Osteoblast (primary cell): ENCODE measurements at regions not wholly inside any gene's neighbourhood (a gene's known extent, or its start where the extent isn't known, plus 50 kb on each side); places are given as distances from the start of the nearest gene placed in this dataset.
A peak's percentile ranks its signal among the peaks of the same experiment; 100 is the strongest.

ENCODE experiments used
- DNase-seq: peaks from one replicate; pipeline ENCODE4 v3.0.0; 2011; ENCODE audit warnings: low spot score, mixed read lengths; ENCODE audit not compliant: insufficient read length; ENCODE audit errors: missing footprints
- H2AFZ ChIP-seq: 2 replicates; pipeline ENCODE4 v1.6.0; 2011; ENCODE audit warnings: mild to moderate bottlenecking, low read length
- H3K27ac ChIP-seq: 2 replicates; pipeline ENCODE4 v1.5.1; 2011; ENCODE audit warnings: mild to moderate bottlenecking, low read depth, low read length, moderate library complexity
- H3K27me3 ChIP-seq: 2 replicates; pipeline ENCODE4 v1.6.0; 2012; ENCODE audit warnings: mild to moderate bottlenecking, control low read depth, inconsistent platforms, low read length, moderate library complexity; ENCODE audit not compliant: insufficient read depth
- H3K36me3 ChIP-seq: 2 replicates; pipeline ENCODE4 v1.5.1; 2011; ENCODE audit warnings: mild to moderate bottlenecking, low read length, control low read depth, moderate library complexity; ENCODE audit not compliant: insufficient read depth
- H3K4me1 ChIP-seq: 2 replicates; pipeline ENCODE4 v1.5.1; 2011; ENCODE audit warnings: mild to moderate bottlenecking, low read length, control low read depth, moderate library complexity; ENCODE audit not compliant: insufficient read depth
- H3K4me2 ChIP-seq: 2 replicates; pipeline ENCODE4 v1.6.0; 2011; ENCODE audit warnings: mild to moderate bottlenecking, low read length; ENCODE audit not compliant: insufficient read depth
- H3K4me3 ChIP-seq: fragments of 200-600 bp; sonication (generic); 3 replicates; pipeline ENCODE4 v1.5.1; 2012; ENCODE audit warnings: mild to moderate bottlenecking, low read length, inconsistent platforms; ENCODE audit not compliant: insufficient read depth
- H3K79me2 ChIP-seq: 2 replicates; pipeline ENCODE4 v1.6.0; 2012; ENCODE audit warnings: mild to moderate bottlenecking, low read length, control low read depth, inconsistent platforms; ENCODE audit not compliant: insufficient read depth
- H3K9me3 ChIP-seq: 2 replicates; pipeline ENCODE4 v1.5.1; 2011; ENCODE audit warnings: low read depth, low read length, control low read depth
- H4K20me1 ChIP-seq: 2 replicates; pipeline ENCODE4 v1.6.0; 2012; ENCODE audit warnings: mild to moderate bottlenecking, low read length, control low read depth; ENCODE audit not compliant: insufficient read depth
- CTCF ChIP-seq: IDR thresholded peaks from 2 replicates; pipeline ENCODE4 v1.5.1; 2011; ENCODE audit warnings: mild to moderate bottlenecking, low read depth, low read length, moderate library complexity; ENCODE audit errors: extremely low read depth

- no peaks in the 10 kb centered on the region for H3K36me3 ChIP-seq
- H3K9me3 ChIP-seq, result peaks cover under 1% of the 10 kb centered on the region
- no peaks in the 10 kb centered on the region for H3K27me3 ChIP-seq
- no peak overlapping the region for H3K4me2 ChIP-seq
- no peaks in the 10 kb centered on the region for H3K79me2 ChIP-seq
- H3K4me3 ChIP-seq, result no peak overlapping the region
- H3K4me1 ChIP-seq, result no peaks in the 10 kb centered on the region
- no peaks in the 10 kb centered on the region for H4K20me1 ChIP-seq
- no peak for DNase-seq
- H3K27ac ChIP-seq, result no peak overlapping the region
- TF ChIP-seq CTCF, result no peak
- no peak overlapping the region for H2AFZ ChIP-seq
These were observed 266.4 kb downstream of the RPS29 start for GRCh38 chr14:49319810-49320209.

- no peak for TF ChIP-seq CTCF
- Histone ChIP-seq H3K4me2 (no peak overlapping the region), H3K9me3 (no peaks in the 10 kb centered on the region), H3K36me3 (no peaks in the 10 kb centered on the region), H2AFZ (no peak overlapping the region), H3K4me3 (no peak overlapping the region), H4K20me1 (no peaks in the 10 kb centered on the region), H3K4me1 (no peaks in the 10 kb centered on the region), H3K79me2 (no peaks in the 10 kb centered on the region), H3K27me3 (no peaks in the 10 kb centered on the region), H3K27ac (no peak overlapping the region)
- peak; percentile 51 for DNase-seq
These were observed 270.6 kb downstream of the RPS29 start for GRCh38 chr14:49315570-49315969.

- no peak overlapping the region for H3K27ac ChIP-seq
- no peaks in the 10 kb centered on the region for H3K36me3 ChIP-seq
- no peaks in the 10 kb centered on the region for H3K4me1 ChIP-seq
- H3K4me3 ChIP-seq, result no peak overlapping the region
- H3K27me3 ChIP-seq, result no peaks in the 10 kb centered on the region
- H3K4me2 ChIP-seq, result no peak overlapping the region
- H2AFZ ChIP-seq, result no peak overlapping the region
- TF ChIP-seq CTCF, result no peak
- DNase-seq, result no peak
- no peaks in the 10 kb centered on the region for H4K20me1 ChIP-seq
- H3K79me2 ChIP-seq, result no peaks in the 10 kb centered on the region
- no peaks in the 10 kb centered on the region for H3K9me3 ChIP-seq
These were observed 271.4 kb downstream of the RPS29 start for GRCh38 chr14:49314737-49315136.

GRCh38 chr14:49313108-49313507 is 273.1 kb downstream of the RPS29 start:
- Histone ChIP-seq H3K27me3 (no peaks in the 10 kb centered on the region), H3K4me3 (no peak overlapping the region), H3K27ac (no peak overlapping the region), H2AFZ (no peak overlapping the region), H3K4me2 (no peak overlapping the region), H3K4me1 (no peaks in the 10 kb centered on the region), H4K20me1 (no peaks in the 10 kb centered on the region), H3K79me2 (no peaks in the 10 kb centered on the region), H3K9me3 (no peaks in the 10 kb centered on the region), H3K36me3 (no peaks in the 10 kb centered on the region)
- no peak for TF ChIP-seq CTCF
- DNase-seq, result no peak
